AG08395 (cell line): ENCODE measurements at regions not wholly inside any gene's neighbourhood (a gene's known extent, or its start where the extent isn't known, plus 50 kb on each side); places are given as distances from the start of the nearest gene placed in this dataset.
A peak's percentile ranks its signal among the peaks of the same experiment; 100 is the strongest.

Source experiments
- DNase-seq: peaks from one replicate; pipeline ENCODE4 v3.0.0; 2012; ENCODE audit warnings: mixed read lengths, low spot score

- DNase-seq = no peak
These were observed 234.2 kb downstream of the NFKBIZ start for GRCh38 chr3:102083473-102083872.

- DNase-seq = peak; percentile 23
These were observed 234.7 kb downstream of the NFKBIZ start for GRCh38 chr3:102084006-102084405.

- DNase-seq = no peak
These were observed 235.4 kb downstream of the NFKBIZ start for GRCh38 chr3:102084704-102085103.

GRCh38 chr3:102085431-102086176, 236.3 kb downstream of the NFKBIZ start:
- no peak for DNase-seq

- DNase-seq = no peak
These were observed 237.9 kb downstream of the NFKBIZ start for GRCh38 chr3:102087236-102087635.

GRCh38 chr3:102089239-102089638, 239.9 kb downstream of the NFKBIZ start:
- DNase-seq = no peak

GRCh38 chr3:102089904-102090720, 240.8 kb downstream of the NFKBIZ start:
- DNase-seq = peak; percentile 31

- no peak for DNase-seq
These were observed 241.4 kb downstream of the NFKBIZ start for GRCh38 chr3:102090721-102091045.

- DNase-seq = no peak
These were observed 242.0 kb downstream of the NFKBIZ start for GRCh38 chr3:102091358-102091757.

- no peak for DNase-seq
These were observed 243.5 kb downstream of the NFKBIZ start for GRCh38 chr3:102092617-102093466.

GRCh38 chr3:102094506-102094905, 245.2 kb downstream of the NFKBIZ start:
- DNase-seq = no peak

GRCh38 chr3:102095383-102095782, 246.1 kb downstream of the NFKBIZ start:
- no peak for DNase-seq

- DNase-seq = no peak
These were observed 246.8 kb downstream of the NFKBIZ start for GRCh38 chr3:102096066-102096465.

- DNase-seq = no peak
These were observed 249.0 kb downstream of the NFKBIZ start for GRCh38 chr3:102098130-102098885.

GRCh38 chr3:102099913-102100312, 250.6 kb downstream of the NFKBIZ start:
- DNase-seq = no peak

GRCh38 chr3:102102394-102102793, 253.1 kb downstream of the NFKBIZ start:
- DNase-seq = no peak

- no peak for DNase-seq
These were observed 254.7 kb downstream of the NFKBIZ start for GRCh38 chr3:102104033-102104432.

- DNase-seq = no peak
These were observed 255.9 kb downstream of the NFKBIZ start for GRCh38 chr3:102105193-102105592.

- no peak for DNase-seq
These were observed 257.2 kb downstream of the NFKBIZ start for GRCh38 chr3:102106416-102107097.

- DNase-seq = no peak
These were observed 263.5 kb downstream of the NFKBIZ start for GRCh38 chr3:102112704-102113230.
